Skeletal muscle tissue (tissue), 3 donors: ENCODE measurements at regions not wholly inside any gene's neighbourhood (a gene's known extent, or its start where the extent isn't known, plus 50 kb on each side); places are given as distances from the start of the nearest gene placed in this dataset.

ENCODE experiments used
- H3K27ac ChIP-seq: one replicate; pipeline ENCODE4 v1.7.0; 2013; ENCODE audit warnings: mild to moderate bottlenecking, low read depth, low read length, inconsistent platforms
- H3K27me3 ChIP-seq, 3 donors: one replicate each; pipeline ENCODE4 v1.7.0; 2013; ENCODE audit warnings: low read length in 3 of 3; ENCODE audit not compliant: control insufficient read depth in 3 of 3, insufficient read depth in 3 of 3
- H3K36me3 ChIP-seq, 3 donors: one replicate each; pipeline ENCODE4 v1.7.0; 2013; ENCODE audit warnings: low read length in 3 of 3; ENCODE audit not compliant: control insufficient read depth in 3 of 3, insufficient read depth in 3 of 3
- H3K4me1 ChIP-seq, 3 donors: one replicate each; pipeline ENCODE4 v1.7.0; 2013; ENCODE audit warnings: low read length in 3 of 3, mild to moderate bottlenecking in 3 of 3; ENCODE audit not compliant: control insufficient read depth in 3 of 3, insufficient read depth in 3 of 3
- H3K4me3 ChIP-seq, 3 donors: one replicate each; pipeline ENCODE4 v1.7.0; 2013; ENCODE audit warnings: low read length in 3 of 3
- H3K9ac ChIP-seq, 3 donors: one replicate each; pipeline ENCODE4 v1.7.0; 2013; ENCODE audit warnings: low read length in 3 of 3, mild to moderate bottlenecking in 3 of 3, moderate library complexity in 2 of 3, low read depth in 1 of 3
- H3K9me3 ChIP-seq, 3 donors: one replicate each; pipeline ENCODE4 v1.7.0; 2013; ENCODE audit warnings: low read length in 3 of 3; ENCODE audit not compliant: control insufficient read depth in 3 of 3
- donor health status: Osteomylitis.

GRCh38 chr3:117939425-117940027, 1095.1 kb downstream of the IGSF11 start:
- no peaks in the 10 kb centered on the region for H3K36me3 ChIP-seq
- no peak overlapping the region for H3K9ac ChIP-seq
- H3K4me3 ChIP-seq = no peak overlapping the region
- H3K9me3 ChIP-seq = no peaks in the 10 kb centered on the region
- H3K27me3 ChIP-seq = no peaks in the 10 kb centered on the region
- H3K4me1 ChIP-seq = no peaks in the 10 kb centered on the region
- H3K27ac ChIP-seq = no peak overlapping the region

GRCh38 chr3:117941015-117941414, 1093.6 kb downstream of the IGSF11 start:
- Histone ChIP-seq H3K36me3 (no peaks in the 10 kb centered on the region), H3K27ac (no peak overlapping the region), H3K4me3 (no peak overlapping the region), H3K9ac (no peak overlapping the region), H3K9me3 (no peaks in the 10 kb centered on the region), H3K27me3 (no peaks in the 10 kb centered on the region), H3K4me1 (no peaks in the 10 kb centered on the region)

GRCh38 chr3:117941756-117942155, 1092.9 kb downstream of the IGSF11 start:
- H3K4me3 ChIP-seq = no peak overlapping the region
- no peaks in the 10 kb centered on the region for H3K27me3 ChIP-seq
- H3K36me3 ChIP-seq = no peaks in the 10 kb centered on the region
- H3K9me3 ChIP-seq = no peaks in the 10 kb centered on the region
- no peaks in the 10 kb centered on the region for H3K4me1 ChIP-seq
- no peak overlapping the region for H3K9ac ChIP-seq
- no peak overlapping the region for H3K27ac ChIP-seq

GRCh38 chr3:117954131-117954530, 1080.5 kb downstream of the IGSF11 start:
- H3K4me1 ChIP-seq = no peaks in the 10 kb centered on the region
- no peaks in the 10 kb centered on the region for H3K9me3 ChIP-seq
- no peaks in the 10 kb centered on the region for H3K27me3 ChIP-seq
- H3K27ac ChIP-seq = no peak overlapping the region
- no peak overlapping the region for H3K9ac ChIP-seq
- no peak overlapping the region for H3K4me3 ChIP-seq
- no peaks in the 10 kb centered on the region for H3K36me3 ChIP-seq

- Histone ChIP-seq H3K4me3 (no peak overlapping the region), H3K9ac (no peak overlapping the region), H3K4me1 (no peaks in the 10 kb centered on the region)
These were observed 1079.5 kb downstream of the IGSF11 start for GRCh38 chr3:117955196-117955595.

GRCh38 chr3:117958027-117958426, 1076.6 kb downstream of the IGSF11 start:
- Histone ChIP-seq H3K9me3 (no peaks in the 10 kb centered on the region), H3K4me3 (no peak overlapping the region), H3K36me3 (no peaks in the 10 kb centered on the region), H3K4me1 (no peaks in the 10 kb centered on the region), H3K27me3 (no peaks in the 10 kb centered on the region), H3K9ac (no peak overlapping the region), H3K27ac (no peak overlapping the region)

More at GRCh38 chr3:117955196-117955595, 1079.5 kb downstream of the IGSF11 start:
- Histone ChIP-seq H3K36me3 (no peaks in the 10 kb centered on the region), H3K27me3 (no peaks in the 10 kb centered on the region), H3K27ac (no peak overlapping the region), H3K9me3 (no peaks in the 10 kb centered on the region)

- H3K27me3 ChIP-seq = no peaks in the 10 kb centered on the region
- H3K36me3 ChIP-seq = no peaks in the 10 kb centered on the region
- no peak overlapping the region for H3K27ac ChIP-seq
- H3K9ac ChIP-seq = no peak overlapping the region
- H3K4me1 ChIP-seq = no peaks in the 10 kb centered on the region
- H3K9me3 ChIP-seq = no peaks in the 10 kb centered on the region
- no peak overlapping the region for H3K4me3 ChIP-seq
These were observed 1071.9 kb downstream of the IGSF11 start for GRCh38 chr3:117962750-117963149.

GRCh38 chr3:117963858-117964257, 1070.8 kb downstream of the IGSF11 start:
- Histone ChIP-seq H3K9ac (no peak overlapping the region), H3K27ac (no peak overlapping the region), H3K4me3 (no peak overlapping the region), H3K36me3 (no peaks in the 10 kb centered on the region), H3K4me1 (no peaks in the 10 kb centered on the region), H3K27me3 (no peaks in the 10 kb centered on the region), H3K9me3 (no peaks in the 10 kb centered on the region)

GRCh38 chr3:117964814-117965213, 1069.8 kb downstream of the IGSF11 start:
- Histone ChIP-seq H3K9ac (no peak overlapping the region), H3K4me1 (no peaks in the 10 kb centered on the region), H3K27ac (no peak overlapping the region), H3K9me3 (no peaks in the 10 kb centered on the region), H3K27me3 (no peaks in the 10 kb centered on the region), H3K36me3 (no peaks in the 10 kb centered on the region), H3K4me3 (no peak overlapping the region)

- H3K4me3 ChIP-seq = no peak overlapping the region
- no peaks in the 10 kb centered on the region for H3K36me3 ChIP-seq
- H3K4me1 ChIP-seq = no peaks in the 10 kb centered on the region
- no peak overlapping the region for H3K9ac ChIP-seq
- no peaks in the 10 kb centered on the region for H3K9me3 ChIP-seq
- no peaks in the 10 kb centered on the region for H3K27me3 ChIP-seq
- no peak overlapping the region for H3K27ac ChIP-seq
These were observed 1057.0 kb downstream of the IGSF11 start for GRCh38 chr3:117977504-117978228.
